Neuronal stem cell (in vitro differentiated cells): ENCODE measurements at regions not wholly inside any gene's neighbourhood (a gene's known extent, or its start where the extent isn't known, plus 50 kb on each side); places are given as distances from the start of the nearest gene placed in this dataset.

Experiments used
- DNase-seq: peaks from one replicate; pipeline ENCODE4 v3.0.0-alpha.2; 2013; ENCODE audit warnings: low spot score
- H2AFZ ChIP-seq: one replicate; pipeline ENCODE4 v1.6.1; 2013; ENCODE audit warnings: mild to moderate bottlenecking, low read length, inconsistent platforms
- H2AK5ac ChIP-seq: 2 replicates; pipeline ENCODE4 v1.6.1; 2013; ENCODE audit warnings: low read depth, mild to moderate bottlenecking, inconsistent platforms, low read length, moderate library complexity, mixed read lengths
- H2BK120ac ChIP-seq: 2 replicates; pipeline ENCODE4 v1.6.1; 2013; ENCODE audit warnings: low read depth, mild to moderate bottlenecking, inconsistent platforms, low read length, moderate library complexity, mixed read lengths
- H2BK12ac ChIP-seq: one replicate; pipeline ENCODE4 v1.6.1; 2013; ENCODE audit warnings: low read length, inconsistent platforms
- H2BK15ac ChIP-seq: 2 replicates; pipeline ENCODE4 v1.6.1; 2013; ENCODE audit warnings: mild to moderate bottlenecking, low read length, inconsistent platforms, mixed read lengths
- H2BK5ac ChIP-seq: one replicate; pipeline ENCODE4 v1.6.1; 2013; ENCODE audit warnings: inconsistent platforms, mild to moderate bottlenecking, low read length, moderate library complexity
- H3K14ac ChIP-seq: one replicate; pipeline ENCODE4 v1.6.1; 2013; ENCODE audit warnings: low read length, inconsistent platforms
- H3K18ac ChIP-seq: 2 replicates; pipeline ENCODE4 v1.6.1; 2013; ENCODE audit warnings: low read length, inconsistent platforms
- H3K23ac ChIP-seq: 2 replicates; pipeline ENCODE4 v1.6.1; 2013; ENCODE audit warnings: low read depth, mild to moderate bottlenecking, mixed read lengths, low read length, inconsistent platforms; ENCODE audit not compliant: poor library complexity
- H3K27ac ChIP-seq: replicated peaks from 3 replicates; pipeline ENCODE4 v1.5.1; 2013; ENCODE audit warnings: low read length, inconsistent platforms
- H3K27me3 ChIP-seq, 3 experiments: 2 replicates each; pipeline ENCODE4 v1.6.1; 2013; ENCODE audit warnings: low read length in 3 of 3, mild to moderate bottlenecking in 2 of 3, inconsistent platforms in 1 of 3, low read depth in 1 of 3, mixed read lengths in 1 of 3, moderate library complexity in 1 of 3; ENCODE audit not compliant: control insufficient read depth in 3 of 3, insufficient read depth in 3 of 3
- H3K36me3 ChIP-seq, 2 donors: replicated peaks in 1 of 2; 2 replicates each; pipeline ENCODE4 v1.6.1; 2013; ENCODE audit warnings: low read length in 2 of 2; ENCODE audit not compliant: control insufficient read depth in 2 of 2, insufficient read depth in 2 of 2
- H3K4ac ChIP-seq: 2 replicates; pipeline ENCODE4 v1.6.1; 2013; ENCODE audit warnings: inconsistent platforms, mild to moderate bottlenecking, low read length, moderate library complexity
- H3K4me1 ChIP-seq, 2 donors: 1 replicate in 1 of 2; 2 replicates in 1 of 2; pipeline ENCODE4 v1.6.1; 2013; ENCODE audit warnings: low read length in 2 of 2, low read depth in 1 of 2; ENCODE audit not compliant: control insufficient read depth in 2 of 2, insufficient read depth in 1 of 2
- H3K4me2 ChIP-seq: one replicate; pipeline ENCODE4 v1.6.1; 2013; ENCODE audit warnings: mild to moderate bottlenecking, low read length, inconsistent platforms; ENCODE audit not compliant: insufficient read depth, poor library complexity, severe bottlenecking
- H3K4me3 ChIP-seq, 2 donors: 2 replicates each; pipeline ENCODE4 v1.5.1; 2013; ENCODE audit warnings: low read length in 2 of 2, mild to moderate bottlenecking in 2 of 2, inconsistent platforms in 1 of 2, moderate library complexity in 1 of 2
- H3K79me1 ChIP-seq: one replicate; pipeline ENCODE4 v1.6.1; 2013; ENCODE audit warnings: low read depth, mild to moderate bottlenecking, inconsistent platforms, low read length, moderate library complexity
- H3K9ac ChIP-seq: one replicate; pipeline ENCODE4 v1.6.1; 2013; ENCODE audit warnings: mild to moderate bottlenecking, low read depth, low read length, inconsistent platforms; ENCODE audit not compliant: poor library complexity
- H3K9me3 ChIP-seq, 2 donors: replicated peaks in 1 of 2; 2 replicates each; pipeline versions ENCODE3 to v1.6.1; 2013; ENCODE audit warnings: low read length in 2 of 2, mild to moderate bottlenecking in 2 of 2, inconsistent platforms in 1 of 2, low read depth in 1 of 2, mixed read lengths in 1 of 2, moderate library complexity in 1 of 2; ENCODE audit not compliant: control insufficient read depth in 2 of 2, insufficient read depth in 1 of 2
- H4K8ac ChIP-seq: one replicate; pipeline ENCODE4 v1.6.1; 2013; ENCODE audit warnings: low read depth, mild to moderate bottlenecking, inconsistent platforms, low read length, moderate library complexity
- H4K91ac ChIP-seq: one replicate; pipeline ENCODE4 v1.6.1; 2013; ENCODE audit warnings: low read length, low read depth, mild to moderate bottlenecking, inconsistent platforms; ENCODE audit not compliant: poor library complexity
- WGBS, 2 donors: extraction: QIAGEN DNeasy Blood & Tissue Kit; methylation state at CpG; one replicate each; pipeline ENCODE4 v1.1.7; 2013; ENCODE audit warnings: missing lambda C conversion rate in 2 of 2, mixed read lengths in 1 of 2; ENCODE audit not compliant: insufficient read length in 2 of 2, insufficient replicate concordance in 1 of 2; ENCODE audit errors: extremely low coverage in 2 of 2; 5-methylcytosine and 5-hydroxymethylcytosine counted together

GRCh38 chr14:101072945-101073597, 169.5 kb upstream of the RTL1 start:
- Histone ChIP-seq H3K4ac (no peak overlapping the region), H3K23ac (peak overlapping the region; percentile 67), H3K14ac (no peak overlapping the region), H2BK12ac (peak overlapping the region; percentile 8), H2BK120ac (no peak overlapping the region), H2AFZ (peak overlapping the region; percentile 70), H3K4me3 (no peak overlapping the region), H2BK5ac (no peak overlapping the region), H2AK5ac (peak overlapping the region; percentile 71), H3K4me1 (peaks cover 13 to 25% of the 10 kb centered on the region in 2 donors), H4K91ac (no peak overlapping the region), H4K8ac (no peak overlapping the region), H3K36me3 (no peaks in the 10 kb centered on the region), H3K79me1 (no peaks in the 10 kb centered on the region), H3K18ac (peak overlapping the region; percentile 85), H3K27me3 (peaks cover 0 to 27% (median 17%) of the 10 kb centered on the region in 3 experiments), H3K9me3 (no peaks in the 10 kb centered on the region), H3K27ac (no peak overlapping the region), H3K9ac (peak overlapping the region; percentile 54), H3K4me2 (no peak overlapping the region), H2BK15ac (peak overlapping the region; percentile 97)
- peak; percentile 40 for DNase-seq
- whole genome bisulfite sequencing, 2 donors = 100% methylated on average over 3 of the region's 28 CpGs; no CpG with 5 or more reads in 1 of the 2 donors

GRCh38 chr14:101073598-101073965, 170.1 kb upstream of the RTL1 start:
- H2AFZ ChIP-seq = peak overlapping the region; percentile 70
- no peak overlapping the region for H3K4ac ChIP-seq
- peaks cover 13 to 25% of the 10 kb centered on the region in 2 donors for H3K4me1 ChIP-seq
- H3K9me3 ChIP-seq = no peaks in the 10 kb centered on the region
- H3K36me3 ChIP-seq = no peaks in the 10 kb centered on the region
- DNase-seq = no peak
- H3K4me2 ChIP-seq = no peak overlapping the region
- no CpG with 5 or more reads among the region's 7 CpGs for WGBS, 2 donors
- no peak overlapping the region for H3K23ac ChIP-seq
- no peak overlapping the region for H3K9ac ChIP-seq
- peak overlapping the region; percentile 71 for H2AK5ac ChIP-seq
- H2BK15ac ChIP-seq = no peak overlapping the region
- H2BK120ac ChIP-seq = no peak overlapping the region
- no peak overlapping the region for H3K4me3 ChIP-seq
- no peaks in the 10 kb centered on the region for H3K79me1 ChIP-seq
- peaks cover 0 to 32% (median 22%) of the 10 kb centered on the region in 3 experiments for H3K27me3 ChIP-seq
- no peak overlapping the region for H4K8ac ChIP-seq
- H3K18ac ChIP-seq = peak overlapping the region; percentile 67
- no peak overlapping the region for H4K91ac ChIP-seq
- no peak overlapping the region for H3K27ac ChIP-seq
- no peak overlapping the region for H2BK5ac ChIP-seq
- H3K14ac ChIP-seq = peak overlapping the region; percentile 47
- no peak overlapping the region for H2BK12ac ChIP-seq

- Histone ChIP-seq H3K4ac (no peak overlapping the region), H3K18ac (peak overlapping the region; percentile 27), H3K4me1 (peaks cover 13 to 25% of the 10 kb centered on the region in 2 donors), H3K27me3 (peaks cover 0 to 35% (median 29%) of the 10 kb centered on the region in 3 experiments), H4K91ac (peak overlapping the region; percentile 39), H3K14ac (no peak overlapping the region), H3K23ac (peak overlapping the region; percentile 81), H2BK5ac (no peak overlapping the region), H2BK120ac (no peak overlapping the region), H2AK5ac (peak overlapping the region; percentile 49), H3K4me3 (no peak overlapping the region), H2BK12ac (no peak overlapping the region), H3K9me3 (no peaks in the 10 kb centered on the region), H3K79me1 (no peaks in the 10 kb centered on the region), H3K9ac (no peak overlapping the region), H2AFZ (no peak overlapping the region), H3K27ac (no peak overlapping the region), H4K8ac (no peak overlapping the region), H3K4me2 (no peak overlapping the region), H3K36me3 (no peaks in the 10 kb centered on the region), H2BK15ac (peak overlapping the region; percentile 90)
- no peak for DNase-seq
- WGBS, 2 donors = no CpG with 5 or more reads among the region's 13 CpGs
Measured at GRCh38 chr14:101074196-101075024, 170.9 kb upstream of the RTL1 start.
